Activated CD4-positive, alpha-beta T cell treated with anti-CD3 and anti-CD28 coated beads, Interleukin-2, amount 10 ng/mL, durations not matched to agents 7 days and 5 days (primary cell): ENCODE measurements at regions not wholly inside any gene's neighbourhood (a gene's known extent, or its start where the extent isn't known, plus 50 kb on each side); places are given as distances from the start of the nearest gene placed in this dataset.
A peak's percentile ranks its signal among the peaks of the same experiment; 100 is the strongest.

Source experiments
- CTCF ChIA-PET: fragments of 350-600 bp; sonication (Branson Sonifier 250); formaldehyde crosslinking; loops from one replicate; lab custom pipeline; 2021; ENCODE audit warnings: antibody characterized with exemption; lab: Charles Lee
- POLR2A ChIA-PET: fragments of 350-600 bp; sonication (Branson Sonifier 250); formaldehyde crosslinking; loops from one replicate; lab custom pipeline; 2021; ENCODE audit warnings: antibody characterized with exemption; lab: Charles Lee
- DNase-seq: peaks from one replicate; pipeline ENCODE4 v3.0.0-alpha.2; 2020
- H3K27ac Mint-ChIP-seq: one replicate; pipeline ENCODE4 v1.8.0; 2021; ENCODE audit warnings: mild to moderate bottlenecking, moderate library complexity, mixed read lengths
- H3K27me3 Mint-ChIP-seq: one replicate; pipeline ENCODE4 v1.8.0; 2021; ENCODE audit warnings: mixed read lengths
- H3K36me3 Mint-ChIP-seq: one replicate; pipeline ENCODE4 v1.8.0; 2021; ENCODE audit warnings: low read depth, mixed read lengths
- H3K4me1 Mint-ChIP-seq: one replicate; pipeline ENCODE4 v1.8.0; 2021; ENCODE audit warnings: mixed read lengths
- H3K4me3 Mint-ChIP-seq: one replicate; pipeline ENCODE4 v1.8.0; 2021; ENCODE audit warnings: mild to moderate bottlenecking, moderate library complexity, mixed read lengths
- H3K9me3 Mint-ChIP-seq: one replicate; pipeline ENCODE4 v1.8.0; 2021; ENCODE audit warnings: mixed read lengths

- no peak overlapping the region for H3K27ac Mint-ChIP-seq
- no peaks in the 10 kb centered on the region for H3K4me1 Mint-ChIP-seq
- no peaks in the 10 kb centered on the region for H3K36me3 Mint-ChIP-seq
- no peak for DNase-seq
- H3K27me3 Mint-ChIP-seq = no peaks in the 10 kb centered on the region
- no peaks in the 10 kb centered on the region for H3K9me3 Mint-ChIP-seq
- ChIA-PET POLR2A (no interaction called here), CTCF (no interaction called here)
- H3K4me3 Mint-ChIP-seq = no peak overlapping the region
Measured at GRCh38 chr1:75984781-75985180, 52.6 kb upstream of the ASB17 start.

DNA sequence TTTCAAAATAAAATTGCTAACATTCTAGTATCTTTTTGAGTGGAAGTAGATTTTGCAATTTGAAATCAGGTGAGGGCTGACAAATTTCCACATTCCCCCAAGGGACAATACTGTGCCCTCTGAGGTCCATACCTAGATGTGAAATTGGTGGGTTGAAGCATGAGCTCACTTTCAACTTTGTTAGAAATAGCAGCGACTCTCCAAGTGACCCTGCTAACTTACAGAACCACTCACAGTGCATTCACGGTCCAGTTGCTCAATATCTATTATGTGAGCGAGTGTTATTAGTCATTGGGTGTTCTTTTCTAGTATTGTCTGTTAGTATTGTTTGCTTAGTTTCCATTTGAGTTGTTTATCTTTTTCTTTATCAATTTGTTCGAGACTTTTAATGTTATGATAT lies 53.6 kb upstream of the ASB17 start:
- no peak for DNase-seq
- Mint-ChIP-seq H3K9me3 (no peaks in the 10 kb centered on the region), H3K36me3 (no peaks in the 10 kb centered on the region), H3K4me3 (no peak overlapping the region), H3K4me1 (no peaks in the 10 kb centered on the region), H3K27ac (no peak overlapping the region), H3K27me3 (no peaks in the 10 kb centered on the region)
- ChIA-PET POLR2A (no interaction called here), CTCF (no interaction called here)

GRCh38 chr1:75986478-75986877 lies 54.3 kb upstream of the ASB17 start:
- Mint-ChIP-seq H3K4me1 (no peaks in the 10 kb centered on the region), H3K27me3 (no peaks in the 10 kb centered on the region), H3K4me3 (no peak overlapping the region), H3K9me3 (no peaks in the 10 kb centered on the region), H3K36me3 (no peaks in the 10 kb centered on the region), H3K27ac (no peak overlapping the region)
- DNase-seq = no peak
- ChIA-PET POLR2A (no interaction called here), CTCF (no interaction called here)

DNA sequence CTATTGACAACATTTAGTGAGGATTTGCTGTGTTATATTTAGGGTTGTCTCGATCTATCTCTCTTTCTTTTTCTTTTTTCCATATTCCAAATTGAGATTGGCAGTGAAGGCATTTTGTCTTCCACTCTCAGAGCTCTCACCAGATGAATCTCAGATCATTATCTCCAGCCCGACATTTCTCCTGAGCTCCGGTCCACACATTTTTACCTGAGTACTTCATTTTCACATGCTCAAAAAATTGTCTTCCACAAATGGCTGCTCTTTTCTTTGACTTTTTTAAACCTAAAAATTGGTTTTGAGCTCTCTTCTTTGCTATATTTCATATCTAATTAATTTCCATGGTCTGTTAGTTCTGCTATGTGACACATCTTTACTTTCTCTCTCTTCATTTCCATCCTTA lies 56.9 kb upstream of the ASB17 start:
- Mint-ChIP-seq H3K36me3 (no peaks in the 10 kb centered on the region), H3K4me3 (no peak overlapping the region), H3K27ac (no peak overlapping the region), H3K4me1 (no peaks in the 10 kb centered on the region), H3K9me3 (no peaks in the 10 kb centered on the region), H3K27me3 (peaks cover 3% of the 10 kb centered on the region)
- no peak for DNase-seq
- ChIA-PET POLR2A (no interaction called here), CTCF (no interaction called here)

GRCh38 chr1:75990686-75991085 lies 58.5 kb upstream of the ASB17 start:
- no peaks in the 10 kb centered on the region for H3K4me1 Mint-ChIP-seq
- ChIA-PET POLR2A (no interaction called here), CTCF (interaction anchor here (0.7 kb wide), 1 partner anchor 16 kb away, joined by 3 read pairs; no protein-coding TSS in a partner anchor)
- no peaks in the 10 kb centered on the region for H3K36me3 Mint-ChIP-seq
- no peak overlapping the region for H3K4me3 Mint-ChIP-seq
- peaks cover 3% of the 10 kb centered on the region for H3K27me3 Mint-ChIP-seq
- DNase-seq = no peak
- H3K27ac Mint-ChIP-seq = no peak overlapping the region
- H3K9me3 Mint-ChIP-seq = no peaks in the 10 kb centered on the region

DNA sequence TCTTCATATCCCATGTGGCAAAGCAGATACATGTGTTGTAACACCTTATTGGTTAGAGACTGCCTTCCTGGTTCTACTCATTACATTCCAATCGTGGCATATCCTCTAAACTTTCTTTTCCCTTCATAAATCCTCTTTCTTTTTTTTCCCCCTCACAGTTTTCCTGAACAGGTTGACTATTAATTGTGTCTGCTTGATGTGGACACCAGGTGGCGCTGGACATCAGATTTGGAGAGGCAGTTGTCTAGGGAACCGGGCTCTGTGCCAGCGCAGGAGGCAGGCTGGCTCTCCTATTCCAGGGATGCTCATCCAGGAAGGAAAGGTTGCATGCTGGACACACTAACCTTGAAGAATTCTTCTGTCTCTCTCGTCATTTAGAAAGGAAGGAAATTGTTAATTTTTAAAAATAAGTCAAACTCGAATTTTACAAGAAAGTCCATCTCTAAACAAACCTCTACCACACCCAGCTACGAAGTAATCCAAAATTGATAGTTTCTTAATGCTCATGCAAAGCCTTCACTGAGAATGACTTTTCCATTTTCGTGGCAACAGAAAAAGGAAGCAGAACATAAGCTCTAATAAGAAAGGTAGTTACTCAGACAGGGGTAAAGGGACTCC lies 59.4 kb upstream of the ASB17 start:
- Mint-ChIP-seq H3K4me3 (no peak overlapping the region), H3K36me3 (no peaks in the 10 kb centered on the region), H3K27me3 (peaks cover 3% of the 10 kb centered on the region), H3K4me1 (no peaks in the 10 kb centered on the region), H3K27ac (no peak overlapping the region), H3K9me3 (no peaks in the 10 kb centered on the region)
- POLR2A ChIA-PET = no interaction called here
- DNase-seq = peak; percentile 77
- CTCF ChIA-PET = interaction anchor here (0.7 kb wide), 1 partner anchor 15 kb away, joined by 3 read pairs; no protein-coding TSS in a partner anchor

- CTCF ChIA-PET = no interaction called here
- Mint-ChIP-seq H3K4me3 (no peak overlapping the region), H3K27me3 (peaks cover 3% of the 10 kb centered on the region), H3K9me3 (no peaks in the 10 kb centered on the region), H3K36me3 (no peaks in the 10 kb centered on the region), H3K27ac (no peak overlapping the region), H3K4me1 (no peaks in the 10 kb centered on the region)
- no peak for DNase-seq
- POLR2A ChIA-PET = no interaction called here
Measured at GRCh38 chr1:75992312-75992711, 60.1 kb upstream of the ASB17 start.

- no peaks in the 10 kb centered on the region for H3K4me1 Mint-ChIP-seq
- DNase-seq = no peak
- H3K9me3 Mint-ChIP-seq = no peaks in the 10 kb centered on the region
- peaks cover 3% of the 10 kb centered on the region for H3K27me3 Mint-ChIP-seq
- H3K27ac Mint-ChIP-seq = no peak overlapping the region
- POLR2A ChIA-PET = no interaction called here
- no peak overlapping the region for H3K4me3 Mint-ChIP-seq
- CTCF ChIA-PET = no interaction called here
- H3K36me3 Mint-ChIP-seq = no peaks in the 10 kb centered on the region
Measured at GRCh38 chr1:75993661-75994060, 61.5 kb upstream of the ASB17 start.

DNA sequence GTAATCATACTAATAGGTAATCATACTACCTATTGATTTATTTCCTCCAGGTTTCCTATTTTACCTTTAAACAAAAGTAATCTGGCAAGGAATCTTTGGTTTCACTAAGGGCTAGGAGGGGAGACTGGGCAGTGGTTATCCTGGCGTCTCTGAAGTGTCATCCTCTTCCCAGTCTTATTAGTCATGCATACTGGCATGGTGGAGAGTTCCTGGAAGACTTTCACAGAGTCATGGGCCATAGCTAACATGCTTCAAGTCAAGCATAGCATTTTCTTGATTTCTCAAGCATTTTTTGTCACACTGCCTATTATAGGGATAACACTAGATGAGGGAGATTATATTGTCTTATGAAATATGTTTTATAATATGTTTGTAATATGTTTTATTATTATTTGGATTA lies 64.0 kb upstream of the ASB17 start:
- no peaks in the 10 kb centered on the region for H3K4me1 Mint-ChIP-seq
- H3K4me3 Mint-ChIP-seq = no peak overlapping the region
- H3K27me3 Mint-ChIP-seq = peaks cover 3% of the 10 kb centered on the region
- no peaks in the 10 kb centered on the region for H3K36me3 Mint-ChIP-seq
- CTCF ChIA-PET = interaction anchor here (1.3 kb wide), 1 partner anchor 14 kb away, joined by 4 read pairs; no protein-coding TSS in a partner anchor
- no peak for DNase-seq
- POLR2A ChIA-PET = no interaction called here
- no peak overlapping the region for H3K27ac Mint-ChIP-seq
- peaks cover 4% of the 10 kb centered on the region for H3K9me3 Mint-ChIP-seq

GRCh38 chr1:75999034-75999433 lies 66.8 kb upstream of the ASB17 start:
- ChIA-PET CTCF (no interaction called here), POLR2A (no interaction called here)
- Mint-ChIP-seq H3K4me1 (no peaks in the 10 kb centered on the region), H3K27me3 (no peaks in the 10 kb centered on the region), H3K27ac (no peak overlapping the region), H3K4me3 (no peak overlapping the region), H3K36me3 (no peaks in the 10 kb centered on the region), H3K9me3 (peaks cover 4% of the 10 kb centered on the region)
- no peak for DNase-seq

DNA sequence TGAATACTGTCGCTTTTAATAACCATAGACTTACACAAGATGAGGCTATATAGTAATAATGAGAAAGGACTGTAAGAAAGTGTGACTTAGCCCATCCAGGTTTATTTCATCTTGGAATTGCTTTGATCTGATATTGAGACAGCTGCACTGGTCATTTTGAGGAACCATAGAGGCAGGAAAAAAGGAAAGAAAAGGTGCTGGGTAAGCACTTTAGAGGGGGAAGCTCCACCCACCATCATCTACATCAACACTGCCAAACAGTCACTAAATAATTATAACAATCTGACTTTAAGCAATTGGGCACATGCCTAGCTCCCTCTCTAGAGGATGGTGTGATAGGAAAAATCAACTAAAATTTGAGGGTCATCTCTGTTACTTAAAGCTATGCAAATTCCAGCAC lies 70.6 kb upstream of the ST6GALNAC3 start:
- peaks cover 3% of the 10 kb centered on the region for H3K9me3 Mint-ChIP-seq
- DNase-seq = no peak
- no peaks in the 10 kb centered on the region for H3K4me1 Mint-ChIP-seq
- ChIA-PET CTCF (no interaction called here), POLR2A (no interaction called here)
- H3K4me3 Mint-ChIP-seq = no peak overlapping the region
- H3K36me3 Mint-ChIP-seq = no peaks in the 10 kb centered on the region
- no peak overlapping the region for H3K27ac Mint-ChIP-seq
- no peaks in the 10 kb centered on the region for H3K27me3 Mint-ChIP-seq

DNA sequence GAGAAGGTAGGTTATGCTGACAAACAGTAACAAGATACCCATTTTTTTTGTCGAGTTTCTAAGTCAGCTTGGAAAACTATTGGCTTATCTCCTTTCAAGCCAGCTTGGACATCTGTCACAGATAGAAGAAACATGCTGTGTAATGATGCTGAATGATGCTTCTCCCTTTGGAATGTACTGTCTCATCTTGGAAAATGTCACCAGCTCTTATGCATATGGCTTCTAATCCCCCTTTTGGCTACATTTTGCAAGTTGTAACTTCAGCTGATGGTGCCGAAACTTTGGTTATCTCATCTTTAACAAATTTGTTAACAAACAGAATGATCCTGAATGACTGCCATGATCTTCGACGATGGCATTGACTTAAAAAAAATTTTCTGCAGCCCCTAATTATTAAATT lies 68.8 kb upstream of the ST6GALNAC3 start:
- ChIA-PET CTCF (interaction anchor here (0.7 kb wide), 1 partner anchor 175 kb away, joined by 3 read pairs; no protein-coding TSS in a partner anchor), POLR2A (no interaction called here)
- DNase-seq = no peak
- no peaks in the 10 kb centered on the region for H3K36me3 Mint-ChIP-seq
- H3K27ac Mint-ChIP-seq = no peak overlapping the region
- no peaks in the 10 kb centered on the region for H3K9me3 Mint-ChIP-seq
- no peaks in the 10 kb centered on the region for H3K27me3 Mint-ChIP-seq
- H3K4me3 Mint-ChIP-seq = no peak overlapping the region
- no peaks in the 10 kb centered on the region for H3K4me1 Mint-ChIP-seq

DNA sequence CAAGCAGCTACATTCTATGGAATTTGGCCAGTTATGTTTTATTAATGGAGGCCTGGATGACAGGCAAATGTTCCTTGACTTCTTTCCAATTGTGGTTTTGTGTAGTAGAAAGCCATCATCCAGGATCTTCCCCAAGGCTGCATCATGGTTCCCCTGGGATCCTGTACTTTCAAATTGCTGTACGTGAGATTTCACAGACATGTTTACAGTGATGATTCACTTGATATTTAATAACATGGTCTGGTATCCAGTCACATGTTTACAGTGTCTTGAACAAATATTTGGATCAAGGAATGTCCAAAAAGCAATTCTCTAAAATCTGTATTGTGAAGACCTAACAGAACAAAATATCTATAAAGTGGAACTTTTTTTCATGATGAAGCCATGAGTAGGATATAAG lies 68.3 kb upstream of the ST6GALNAC3 start:
- no peaks in the 10 kb centered on the region for H3K9me3 Mint-ChIP-seq
- H3K4me1 Mint-ChIP-seq = no peaks in the 10 kb centered on the region
- H3K36me3 Mint-ChIP-seq = no peaks in the 10 kb centered on the region
- no peak overlapping the region for H3K4me3 Mint-ChIP-seq
- H3K27ac Mint-ChIP-seq = no peak overlapping the region
- no peaks in the 10 kb centered on the region for H3K27me3 Mint-ChIP-seq
- ChIA-PET CTCF (interaction anchor here (0.6 to 0.7 kb wide), 2 partner anchors 15 to 175 kb away, joined by 3 read pairs; no protein-coding TSS in a partner anchor), POLR2A (no interaction called here)
- no peak for DNase-seq

DNA sequence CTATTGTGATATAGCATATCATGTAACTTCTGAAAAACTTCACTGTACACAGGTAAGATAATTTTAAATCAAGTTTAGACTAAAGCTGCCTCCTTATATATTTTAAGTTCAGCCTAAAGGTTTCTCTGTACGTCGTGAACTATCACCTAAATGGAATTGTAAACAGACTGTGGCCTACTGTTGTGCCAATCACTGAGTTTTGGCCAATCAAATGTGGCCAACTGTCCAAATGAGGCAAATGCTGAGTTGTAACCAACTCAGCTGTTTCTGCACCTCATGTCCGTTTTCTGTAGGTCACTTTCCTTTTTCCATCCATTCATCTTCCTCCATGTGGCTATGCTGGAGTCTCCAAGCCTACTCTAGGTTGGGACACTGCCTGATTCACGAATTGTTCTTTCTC lies 63.7 kb upstream of the ST6GALNAC3 start:
- H3K36me3 Mint-ChIP-seq = no peaks in the 10 kb centered on the region
- DNase-seq = no peak
- H3K9me3 Mint-ChIP-seq = no peaks in the 10 kb centered on the region
- no peaks in the 10 kb centered on the region for H3K4me1 Mint-ChIP-seq
- H3K4me3 Mint-ChIP-seq = no peak overlapping the region
- H3K27me3 Mint-ChIP-seq = no peaks in the 10 kb centered on the region
- POLR2A ChIA-PET = no interaction called here
- H3K27ac Mint-ChIP-seq = no peak overlapping the region
- CTCF ChIA-PET = no interaction called here
